ENCODE measurements at regions not wholly inside any gene's neighbourhood (a gene's known extent, or its start where the extent isn't known, plus 50 kb on each side); places are given as distances from the start of the nearest gene placed in this dataset.

DNA sequence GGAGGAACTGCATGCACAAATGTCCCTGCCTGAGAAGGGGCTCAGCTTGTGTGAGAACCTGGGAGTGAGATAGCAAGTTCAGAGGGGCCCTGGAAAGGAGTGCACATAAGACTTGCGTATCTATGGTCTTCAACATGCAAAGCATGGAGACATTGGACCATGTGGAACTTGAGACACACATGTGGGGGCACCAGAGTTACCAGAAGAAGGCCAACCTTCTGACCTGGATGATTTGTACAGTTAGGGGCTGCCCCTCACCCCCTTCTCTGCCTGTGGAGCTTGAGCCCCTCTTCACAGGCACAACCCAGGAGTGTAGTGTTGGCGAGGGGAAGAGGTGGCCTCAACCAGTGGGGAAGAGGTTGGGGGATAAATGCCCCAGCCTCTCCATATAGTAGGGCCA is 165.0 kb upstream of the ARL4C start:
- no peak for TF ChIP-seq KLF5 (IDR thresholded peaks at IDR 0.05; ENCODE audit: partially characterized antibody)
- TF ChIP-seq CTCF (IDR thresholded peaks at IDR 0.05 in 2 of 3, conservative IDR thresholded peaks at IDR 0.05 in 1 of 3; ENCODE audit: control insufficient read depth in 2 of 3, extremely low read depth in 1 of 3, insufficient read depth in 1 of 3, low read depth in 3 of 3, low read length in 3 of 3), result no peak
- TF ChIP-seq, protein P1, sequence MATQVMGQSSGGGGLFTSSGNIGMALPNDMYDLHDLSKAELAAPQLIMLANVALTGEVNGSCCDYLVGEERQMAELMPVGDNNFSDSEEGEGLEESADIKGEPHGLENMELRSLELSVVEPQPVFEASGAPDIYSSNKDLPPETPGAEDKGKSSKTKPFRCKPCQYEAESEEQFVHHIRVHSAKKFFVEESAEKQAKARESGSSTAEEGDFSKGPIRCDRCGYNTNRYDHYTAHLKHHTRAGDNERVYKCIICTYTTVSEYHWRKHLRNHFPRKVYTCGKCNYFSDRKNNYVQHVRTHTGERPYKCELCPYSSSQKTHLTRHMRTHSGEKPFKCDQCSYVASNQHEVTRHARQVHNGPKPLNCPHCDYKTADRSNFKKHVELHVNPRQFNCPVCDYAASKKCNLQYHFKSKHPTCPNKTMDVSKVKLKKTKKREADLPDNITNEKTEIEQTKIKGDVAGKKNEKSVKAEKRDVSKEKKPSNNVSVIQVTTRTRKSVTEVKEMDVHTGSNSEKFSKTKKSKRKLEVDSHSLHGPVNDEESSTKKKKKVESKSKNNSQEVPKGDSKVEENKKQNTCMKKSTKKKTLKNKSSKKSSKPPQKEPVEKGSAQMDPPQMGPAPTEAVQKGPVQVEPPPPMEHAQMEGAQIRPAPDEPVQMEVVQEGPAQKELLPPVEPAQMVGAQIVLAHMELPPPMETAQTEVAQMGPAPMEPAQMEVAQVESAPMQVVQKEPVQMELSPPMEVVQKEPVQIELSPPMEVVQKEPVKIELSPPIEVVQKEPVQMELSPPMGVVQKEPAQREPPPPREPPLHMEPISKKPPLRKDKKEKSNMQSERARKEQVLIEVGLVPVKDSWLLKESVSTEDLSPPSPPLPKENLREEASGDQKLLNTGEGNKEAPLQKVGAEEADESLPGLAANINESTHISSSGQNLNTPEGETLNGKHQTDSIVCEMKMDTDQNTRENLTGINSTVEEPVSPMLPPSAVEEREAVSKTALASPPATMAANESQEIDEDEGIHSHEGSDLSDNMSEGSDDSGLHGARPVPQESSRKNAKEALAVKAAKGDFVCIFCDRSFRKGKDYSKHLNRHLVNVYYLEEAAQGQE (IDR thresholded peaks at IDR 0.05; ENCODE audit: low read depth, low read length), result no peak
- no peak for TF ChIP-seq POLR2A (IDR thresholded peaks at IDR 0.05; ENCODE audit: low read depth, low read length)
- no peak for TF ChIP-seq CEBPB (IDR thresholded peaks at IDR 0.05; ENCODE audit: borderline replicate concordance in 1 of 2, low read depth in 2 of 2, low read length in 2 of 2)
- no peak for TF ChIP-seq NFYB (IDR thresholded peaks at IDR 0.05; ENCODE audit: insufficient read depth, low read depth, low read length)
- TF ChIP-seq SPI1 (IDR thresholded peaks at IDR 0.05; ENCODE audit: borderline replicate concordance, insufficient read depth, low read depth, low read length), result no peak
- TF ChIP-seq FOXM1 (IDR thresholded peaks at IDR 0.05; ENCODE audit: low read depth, low read length), result no peak
- TF ChIP-seq RELB (IDR thresholded peaks at IDR 0.05; ENCODE audit: low read depth), result no peak
- TF ChIP-seq BCLAF1 (IDR thresholded peaks at IDR 0.05), result no peak
- TF ChIP-seq SP1 (IDR thresholded peaks at IDR 0.05; ENCODE audit: low read depth, low read length), result no peak
- TF ChIP-seq ATF2 (IDR thresholded peaks at IDR 0.05; ENCODE audit: low read length), result no peak
- no peak for TF ChIP-seq MTA3 (IDR thresholded peaks at IDR 0.05; ENCODE audit: borderline replicate concordance, low read length)
- TF ChIP-seq NRF1 (conservative IDR thresholded peaks at IDR 0.05; ENCODE audit: low read depth, low read length), result no peak
